Gastrocnemius medialis (tissue), 4 donors: ENCODE measurements at regions not wholly inside any gene's neighbourhood (a gene's known extent, or its start where the extent isn't known, plus 50 kb on each side); places are given as distances from the start of the nearest gene placed in this dataset.

Experiments used
- ATAC-seq, 2 donors: fragments of 150-250 bp; one replicate each; pipeline ENCODE4 v1.9.1; 2016
- DNase-seq, 2 donors: peaks; one replicate each; pipeline ENCODE4 v3.0.0-alpha.2; 2019
- H3K27ac ChIP-seq, 4 donors: fragments of 200-600 bp; sonication (generic); 1 replicate in 1 of 4; 2 replicates in 3 of 4; pipeline ENCODE4 v1.5.1; 2016 to 2018; ENCODE audit warnings: mild to moderate bottlenecking in 2 of 4, moderate library complexity in 1 of 4
- H3K27me3 ChIP-seq, 3 donors: fragments of 200-600 bp; sonication (generic) in 2 of 3; 1 replicate in 1 of 3; 2 replicates in 2 of 3; pipeline versions ENCODE4 v1.5.1 to v1.6.0; 2016 to 2019; ENCODE audit warnings: mild to moderate bottlenecking in 1 of 3, moderate library complexity in 1 of 3
- H3K36me3 ChIP-seq, 2 donors: fragments of 200-600 bp; sonication (generic) in 1 of 2; one replicate each; pipeline ENCODE4 v1.5.1; 2017 to 2018
- H3K4me1 ChIP-seq, 2 donors: fragments of 200-600 bp; sonication (generic) in 1 of 2; one replicate each; pipeline ENCODE4 v1.5.1; 2016 to 2017; ENCODE audit warnings: mild to moderate bottlenecking in 2 of 2
- H3K4me3 ChIP-seq, 4 donors: fragments of 200-600 bp; sonication (generic) in 3 of 4; 1 replicate in 1 of 4; 2 replicates in 3 of 4; pipeline ENCODE4 v1.5.1; 2016 to 2019; ENCODE audit warnings: mild to moderate bottlenecking in 2 of 4
- H3K9me3 ChIP-seq, 3 donors: fragments of 200-600 bp; sonication (generic) in 2 of 3; 1 replicate in 1 of 3; 2 replicates in 2 of 3; pipeline ENCODE4 v1.5.1; 2016 to 2019
- POLR2A ChIP-seq, 2 donors: fragments of 450-650 bp; IDR thresholded peaks; one replicate each; pipeline ENCODE4 v1.6.1; 2017; ENCODE audit warnings: antibody characterized with exemption in 2 of 2, mild to moderate bottlenecking in 2 of 2, moderate library complexity in 2 of 2
- in situ Hi-C, 4 donors: fragments of 200-750 bp; cut with MboI; loops; one replicate each; pipeline versions ENCODE4 v1.15.0 to v1.8.0; 2017; ENCODE audit warnings: low sequenced_read_pairs in 4 of 4
- intact Hi-C: fragments of 100-400 bp; cut with DNase I; formaldehyde crosslinking; loops from one replicate; pipeline ENCODE4 v1.15.1; 2023; ENCODE audit warnings: low total_unique reads
- TF ChIP-seq, protein P1 (sequence below), 5 experiments: fragments of 450-650 bp in 3 of 5; fragments of 200-600 bp in 2 of 5; sonication (generic) in 2 of 5; IDR thresholded peaks in 4 of 5; conservative IDR thresholded peaks in 1 of 5; 1 replicate in 4 of 5; 2 replicates in 1 of 5; pipeline ENCODE4 v1.5.1; 2016 to 2019; ENCODE audit warnings: antibody characterized with exemption in 5 of 5, mild to moderate bottlenecking in 3 of 5, moderate library complexity in 3 of 5

DNA sequence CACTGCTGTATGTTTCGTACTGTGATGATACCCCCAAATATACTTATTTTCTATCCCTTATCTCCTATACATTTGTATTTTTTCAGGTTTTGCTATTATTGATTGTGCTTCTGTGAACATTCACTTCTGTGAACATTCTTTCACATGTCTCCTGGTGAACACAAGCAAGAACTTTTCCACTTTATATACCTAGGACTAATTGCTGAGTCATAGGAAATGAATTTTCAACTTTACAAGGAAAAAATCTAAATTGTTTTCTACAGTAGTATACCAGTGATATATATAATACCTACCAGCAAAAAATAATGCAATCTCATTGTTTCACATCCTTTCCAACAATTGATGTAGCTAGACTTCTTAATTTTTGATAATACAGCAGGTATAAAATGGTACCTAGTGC lies 139.5 kb upstream of the MAGEB18 start:
- no peak for TF ChIP-seq POLR2A (IDR thresholded peaks at IDR 0.05)
- no peak for DNase-seq
- ATAC-seq, result no peak
- no peak overlapping the region for H3K4me3 ChIP-seq
- no peak overlapping the region for H3K27ac ChIP-seq
- in situ Hi-C loops, result no loop called here
- no peaks in the 10 kb centered on the region for H3K9me3 ChIP-seq
- H3K36me3 ChIP-seq, result no peaks in the 10 kb centered on the region
- no peaks in the 10 kb centered on the region for H3K4me1 ChIP-seq
- H3K27me3 ChIP-seq, result no peaks in the 10 kb centered on the region
- intact Hi-C loops, result no loop called here

DNA sequence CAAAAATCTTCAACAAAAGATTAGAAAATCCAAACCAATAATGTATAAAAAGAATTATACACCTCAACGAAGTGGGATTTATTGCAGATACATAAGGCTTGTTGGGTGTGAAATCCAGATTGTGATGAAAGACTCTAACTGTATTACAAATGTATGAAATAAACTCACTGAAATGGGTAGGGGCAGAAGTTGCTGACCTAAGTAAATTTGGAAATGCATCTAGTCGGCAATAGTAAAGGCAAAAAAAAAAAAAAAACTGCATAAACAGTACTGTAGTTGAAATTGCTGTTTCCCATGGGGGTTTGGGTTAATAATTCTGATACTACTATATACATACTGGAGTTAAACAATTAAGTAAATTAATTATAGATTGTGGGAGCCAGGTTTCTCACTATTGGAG lies 130.7 kb upstream of the MAGEB18 start:
- DNase-seq (no peak), ATAC-seq (no peak)

DNA sequence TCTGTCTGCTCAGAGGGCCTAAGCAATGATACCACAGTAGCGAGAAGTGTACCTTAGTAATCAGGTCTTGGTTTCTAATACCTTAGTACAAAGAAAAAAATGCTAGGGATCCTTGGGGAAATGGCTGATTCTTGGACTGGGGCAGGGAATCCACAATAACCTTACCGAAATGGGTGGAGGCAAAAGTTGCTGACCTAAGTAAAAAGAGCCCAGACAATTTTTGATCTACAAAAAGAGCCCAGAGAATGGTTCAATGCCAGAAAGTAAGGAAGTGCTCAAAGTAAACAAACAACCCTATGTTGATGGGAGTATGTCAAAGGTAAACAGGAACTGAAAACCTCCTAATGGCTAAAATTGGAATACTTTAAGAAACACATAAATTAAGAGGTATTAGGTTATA lies 130.1 kb upstream of the MAGEB18 start:
- no peak for ATAC-seq
- Histone ChIP-seq H3K9me3 (no peaks in the 10 kb centered on the region), H3K36me3 (no peaks in the 10 kb centered on the region), H3K4me3 (no peak overlapping the region), H3K27ac (no peak overlapping the region), H3K27me3 (no peaks in the 10 kb centered on the region), H3K4me1 (no peaks in the 10 kb centered on the region)
- intact Hi-C loops, result no loop called here
- TF ChIP-seq, protein P1, sequence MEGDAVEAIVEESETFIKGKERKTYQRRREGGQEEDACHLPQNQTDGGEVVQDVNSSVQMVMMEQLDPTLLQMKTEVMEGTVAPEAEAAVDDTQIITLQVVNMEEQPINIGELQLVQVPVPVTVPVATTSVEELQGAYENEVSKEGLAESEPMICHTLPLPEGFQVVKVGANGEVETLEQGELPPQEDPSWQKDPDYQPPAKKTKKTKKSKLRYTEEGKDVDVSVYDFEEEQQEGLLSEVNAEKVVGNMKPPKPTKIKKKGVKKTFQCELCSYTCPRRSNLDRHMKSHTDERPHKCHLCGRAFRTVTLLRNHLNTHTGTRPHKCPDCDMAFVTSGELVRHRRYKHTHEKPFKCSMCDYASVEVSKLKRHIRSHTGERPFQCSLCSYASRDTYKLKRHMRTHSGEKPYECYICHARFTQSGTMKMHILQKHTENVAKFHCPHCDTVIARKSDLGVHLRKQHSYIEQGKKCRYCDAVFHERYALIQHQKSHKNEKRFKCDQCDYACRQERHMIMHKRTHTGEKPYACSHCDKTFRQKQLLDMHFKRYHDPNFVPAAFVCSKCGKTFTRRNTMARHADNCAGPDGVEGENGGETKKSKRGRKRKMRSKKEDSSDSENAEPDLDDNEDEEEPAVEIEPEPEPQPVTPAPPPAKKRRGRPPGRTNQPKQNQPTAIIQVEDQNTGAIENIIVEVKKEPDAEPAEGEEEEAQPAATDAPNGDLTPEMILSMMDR (IDR thresholded peaks at IDR 0.05 in 4 of 5, conservative IDR thresholded peaks at IDR 0.05 in 1 of 5), result no peak
- no peak for TF ChIP-seq POLR2A (IDR thresholded peaks at IDR 0.05)
- in situ Hi-C loops, result no loop called here
- no peak for DNase-seq

More for the DNA sequence above, 130.7 kb upstream of the MAGEB18 start:
- no peak overlapping the region for H3K4me3 ChIP-seq
- H3K9me3 ChIP-seq, result no peaks in the 10 kb centered on the region
- no peak overlapping the region for H3K27ac ChIP-seq
- H3K27me3 ChIP-seq, result no peaks in the 10 kb centered on the region
- intact Hi-C loops, result no loop called here
- no peak for TF ChIP-seq POLR2A (IDR thresholded peaks at IDR 0.05)
- TF ChIP-seq, protein P1 (IDR thresholded peaks at IDR 0.05 in 4 of 5, conservative IDR thresholded peaks at IDR 0.05 in 1 of 5), result no peak
- no peaks in the 10 kb centered on the region for H3K36me3 ChIP-seq
- no peaks in the 10 kb centered on the region for H3K4me1 ChIP-seq
- in situ Hi-C loops, result no loop called here

DNA sequence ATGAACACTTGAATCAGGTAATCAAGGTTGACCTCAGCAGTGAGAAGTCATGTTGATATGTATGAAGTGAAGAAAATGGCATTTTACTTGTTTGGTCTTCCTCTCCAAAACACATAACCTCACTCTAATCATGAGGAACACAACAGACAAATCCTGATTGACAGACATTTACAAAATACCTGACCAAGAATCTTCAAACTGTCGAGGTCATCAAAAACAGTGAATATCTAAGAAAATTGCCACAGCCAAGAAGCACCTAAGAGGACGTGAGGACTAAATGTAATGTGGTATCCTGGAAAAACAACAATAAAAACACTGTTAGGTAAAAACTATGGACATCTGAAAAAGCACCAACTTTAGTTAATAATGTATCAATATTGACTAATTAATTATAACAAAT lies 129.5 kb upstream of the MAGEB18 start:
- Histone ChIP-seq H3K4me3 (no peak overlapping the region), H3K36me3 (no peaks in the 10 kb centered on the region), H3K27ac (no peak overlapping the region), H3K4me1 (no peaks in the 10 kb centered on the region), H3K9me3 (no peaks in the 10 kb centered on the region), H3K27me3 (no peaks in the 10 kb centered on the region)
- ATAC-seq (no peak), DNase-seq (no peak)
- intact Hi-C loops, result no loop called here
- in situ Hi-C loops, result no loop called here
- TF ChIP-seq POLR2A (IDR thresholded peaks at IDR 0.05), result no peak
- TF ChIP-seq, protein P1 (IDR thresholded peaks at IDR 0.05 in 4 of 5, conservative IDR thresholded peaks at IDR 0.05 in 1 of 5), result no peak

DNA sequence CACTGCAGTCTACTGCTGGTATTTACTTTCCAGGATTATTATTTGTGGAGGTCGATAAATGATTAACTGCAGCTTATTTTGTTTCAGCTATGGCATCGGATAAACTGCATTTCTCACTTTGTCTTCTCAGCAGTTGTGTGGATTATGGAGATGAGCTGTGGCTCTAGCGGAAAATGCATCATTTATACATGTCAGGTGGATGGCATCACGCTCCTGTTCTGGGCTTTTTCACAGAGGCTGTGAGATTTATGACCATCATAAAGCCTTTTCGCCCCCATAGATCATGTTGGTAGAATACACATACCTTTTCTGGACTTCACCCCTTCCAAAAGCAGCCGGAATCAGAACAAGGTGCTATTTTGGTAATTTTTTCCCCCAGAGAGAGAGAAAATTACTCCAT lies 118.8 kb upstream of the MAGEB18 start:
- no peak overlapping the region for H3K27ac ChIP-seq
- H3K36me3 ChIP-seq, result no peaks in the 10 kb centered on the region
- no peak overlapping the region for H3K4me3 ChIP-seq
- DNase-seq (no peak), ATAC-seq (no peak)
- in situ Hi-C loops (no loop called here), intact Hi-C loops (no loop called here)
- H3K9me3 ChIP-seq, result no peaks in the 10 kb centered on the region
- no peaks in the 10 kb centered on the region for H3K27me3 ChIP-seq
- no peaks in the 10 kb centered on the region for H3K4me1 ChIP-seq
- TF ChIP-seq, protein P1 (IDR thresholded peaks at IDR 0.05 in 4 of 5, conservative IDR thresholded peaks at IDR 0.05 in 1 of 5), result no peak
- TF ChIP-seq POLR2A (IDR thresholded peaks at IDR 0.05), result no peak
